ENCODE measurements at regions not wholly inside any gene's neighbourhood (a gene's known extent, or its start where the extent isn't known, plus 50 kb on each side); places are given as distances from the start of the nearest gene placed in this dataset.

DNA sequence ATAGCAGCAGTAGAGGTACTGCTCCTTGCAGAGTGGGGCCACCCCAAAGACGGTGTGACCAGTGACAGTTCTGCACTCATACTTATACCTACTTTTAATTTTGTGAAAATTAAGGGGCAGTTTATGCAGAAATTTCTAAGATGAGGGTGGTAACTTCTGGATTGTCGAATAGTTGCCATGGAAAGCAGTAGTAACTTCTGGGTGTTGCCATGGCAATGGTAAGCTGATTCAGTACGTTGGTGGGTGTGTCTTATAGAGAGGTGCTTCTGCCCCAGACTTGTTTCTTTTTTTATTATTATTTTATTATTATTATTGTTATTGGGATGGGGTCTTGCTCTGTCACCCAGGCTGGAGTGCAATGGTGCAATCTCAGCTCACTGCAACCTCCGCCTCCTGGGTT is 82.8 kb upstream of the L3MBTL4 start:
- Histone ChIP-seq H3K9ac (ENCODE audit: insufficient read depth, low read length, poor library complexity, severe bottlenecking) (no peak overlapping the region), H3K27ac (ENCODE audit: low read depth in 1 of 2, low read length in 2 of 2) (no peak overlapping the region), H3K4me2 (replicated peaks; ENCODE audit: extremely low read depth, low read length, poor library complexity, severe bottlenecking) (no peak overlapping the region), H3K36me3 (replicated peaks in 1 of 2; ENCODE audit: control insufficient read depth in 1 of 2, insufficient read depth in 2 of 2, low read length in 2 of 2) (no peaks in the 10 kb centered on the region), H2AFZ (ENCODE audit: insufficient read depth, low read depth, low read length, poor library complexity, severe bottlenecking) (no peak overlapping the region), H3K9me3 (replicated peaks in 1 of 2; ENCODE audit: control insufficient read depth in 1 of 2, insufficient read depth in 1 of 2, low read length in 2 of 2) (no peaks in the 10 kb centered on the region), H3K27me3 (ENCODE audit: control insufficient read depth in 2 of 2, insufficient read depth in 2 of 2, low read length in 2 of 2) (no peaks in the 10 kb centered on the region), H3K4me1 (ENCODE audit: control insufficient read depth in 1 of 2, insufficient read depth in 2 of 2, low read length in 2 of 2) (no peaks in the 10 kb centered on the region), H3K4me3 (replicated peaks in 1 of 3; ENCODE audit: low read depth in 2 of 3, low read length in 3 of 3) (no peak overlapping the region), H4K20me1 (ENCODE audit: insufficient read depth, low read length) (no peaks in the 10 kb centered on the region), H3K79me2 (ENCODE audit: insufficient read depth, low read length) (no peaks in the 10 kb centered on the region)
- H3K9me3 Mint-ChIP-seq, result peaks cover 0 to 6% (median 3%) of the 10 kb centered on the region in 7 donors
- no peaks in the 10 kb centered on the region for H3K4me1 Mint-ChIP-seq
- intact Hi-C loops (cut with micrococcal nuclease), result no loop called here
- H3K27ac Mint-ChIP-seq, result no peak overlapping the region
- no peak overlapping the region for H3K4me3 Mint-ChIP-seq
- TF ChIP-seq, protein P1, sequence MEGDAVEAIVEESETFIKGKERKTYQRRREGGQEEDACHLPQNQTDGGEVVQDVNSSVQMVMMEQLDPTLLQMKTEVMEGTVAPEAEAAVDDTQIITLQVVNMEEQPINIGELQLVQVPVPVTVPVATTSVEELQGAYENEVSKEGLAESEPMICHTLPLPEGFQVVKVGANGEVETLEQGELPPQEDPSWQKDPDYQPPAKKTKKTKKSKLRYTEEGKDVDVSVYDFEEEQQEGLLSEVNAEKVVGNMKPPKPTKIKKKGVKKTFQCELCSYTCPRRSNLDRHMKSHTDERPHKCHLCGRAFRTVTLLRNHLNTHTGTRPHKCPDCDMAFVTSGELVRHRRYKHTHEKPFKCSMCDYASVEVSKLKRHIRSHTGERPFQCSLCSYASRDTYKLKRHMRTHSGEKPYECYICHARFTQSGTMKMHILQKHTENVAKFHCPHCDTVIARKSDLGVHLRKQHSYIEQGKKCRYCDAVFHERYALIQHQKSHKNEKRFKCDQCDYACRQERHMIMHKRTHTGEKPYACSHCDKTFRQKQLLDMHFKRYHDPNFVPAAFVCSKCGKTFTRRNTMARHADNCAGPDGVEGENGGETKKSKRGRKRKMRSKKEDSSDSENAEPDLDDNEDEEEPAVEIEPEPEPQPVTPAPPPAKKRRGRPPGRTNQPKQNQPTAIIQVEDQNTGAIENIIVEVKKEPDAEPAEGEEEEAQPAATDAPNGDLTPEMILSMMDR (IDR thresholded peaks at IDR 0.05), result no peak
- H3K36me3 Mint-ChIP-seq, result no peaks in the 10 kb centered on the region
- H3K27me3 Mint-ChIP-seq (ENCODE audit: low read depth in 3 of 3), result peaks cover 2 to 4% (median 2%) of the 10 kb centered on the region in 3 donors
- 100% methylated on average over 2 of the region's 4 CpGs for WGBS (ENCODE audit: insufficient coverage)
- no peak for DNase-seq

DNA sequence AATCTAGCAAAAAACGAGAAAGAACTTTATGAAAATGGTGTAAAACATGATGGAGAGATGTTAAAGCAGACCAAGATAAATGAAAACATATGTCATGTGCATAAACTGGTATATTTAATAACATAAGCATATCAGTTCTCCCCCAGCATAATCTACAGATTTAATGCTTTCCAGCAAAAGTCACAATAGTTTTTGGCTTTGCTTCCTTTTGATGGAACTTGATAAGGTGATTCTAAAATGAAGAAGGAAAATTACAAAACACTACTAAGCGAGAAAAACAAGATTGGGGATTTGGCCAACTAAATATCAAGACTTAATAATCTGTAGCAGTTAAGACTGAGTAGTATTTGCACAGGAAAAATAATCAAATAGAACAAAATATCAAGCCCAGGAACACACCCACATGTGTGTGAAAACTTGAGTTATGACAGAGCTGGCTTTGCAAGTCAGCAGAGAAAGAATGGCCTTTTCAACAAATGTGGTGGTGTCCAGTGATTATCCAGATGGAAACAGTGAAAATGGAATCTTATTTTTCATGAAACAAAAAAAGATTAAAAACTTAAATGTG is 83.7 kb upstream of the L3MBTL4 start:
- H3K4me3 Mint-ChIP-seq, result no peak overlapping the region
- intact Hi-C loops (cut with micrococcal nuclease), result no loop called here

More for the DNA sequence above, 83.7 kb upstream of the L3MBTL4 start:
- Mint-ChIP-seq H3K4me1 (no peaks in the 10 kb centered on the region), H3K9me3 (peaks cover 0 to 6% (median 3%) of the 10 kb centered on the region in 7 donors), H3K27me3 (ENCODE audit: low read depth in 3 of 3) (peaks cover 2 to 4% (median 2%) of the 10 kb centered on the region in 3 donors), H3K27ac (no peak overlapping the region), H3K36me3 (no peaks in the 10 kb centered on the region)
- H3K4me3 ChIP-seq (replicated peaks in 1 of 3; ENCODE audit: low read depth in 2 of 3, low read length in 3 of 3), result no peak overlapping the region
- no peaks in the 10 kb centered on the region for H3K27me3 ChIP-seq (ENCODE audit: control insufficient read depth in 2 of 2, insufficient read depth in 2 of 2, low read length in 2 of 2)
- no peak overlapping the region for H2AFZ ChIP-seq (ENCODE audit: insufficient read depth, low read depth, low read length, poor library complexity, severe bottlenecking)
- H3K9ac ChIP-seq (ENCODE audit: insufficient read depth, low read length, poor library complexity, severe bottlenecking), result no peak overlapping the region
- H4K20me1 ChIP-seq (ENCODE audit: insufficient read depth, low read length), result no peaks in the 10 kb centered on the region
- no peak for DNase-seq
- TF ChIP-seq, protein P1 (IDR thresholded peaks at IDR 0.05), result no peak
- H3K27ac ChIP-seq (ENCODE audit: low read depth in 1 of 2, low read length in 2 of 2), result no peak overlapping the region
- H3K9me3 ChIP-seq (replicated peaks in 1 of 2; ENCODE audit: control insufficient read depth in 1 of 2, insufficient read depth in 1 of 2, low read length in 2 of 2), result no peaks in the 10 kb centered on the region
- H3K79me2 ChIP-seq (ENCODE audit: insufficient read depth, low read length), result no peaks in the 10 kb centered on the region
- WGBS (ENCODE audit: insufficient coverage), result no CpG with 5 or more reads among the region's 2 CpGs
- H3K36me3 ChIP-seq (replicated peaks in 1 of 2; ENCODE audit: control insufficient read depth in 1 of 2, insufficient read depth in 2 of 2, low read length in 2 of 2), result no peaks in the 10 kb centered on the region
- H3K4me2 ChIP-seq (replicated peaks; ENCODE audit: extremely low read depth, low read length, poor library complexity, severe bottlenecking), result no peak overlapping the region
- no peaks in the 10 kb centered on the region for H3K4me1 ChIP-seq (ENCODE audit: control insufficient read depth in 1 of 2, insufficient read depth in 2 of 2, low read length in 2 of 2)

Measured in CD14-positive monocyte (primary cell).